ENCODE measurements at regions not wholly inside any gene's neighbourhood (a gene's known extent, or its start where the extent isn't known, plus 50 kb on each side); places are given as distances from the start of the nearest gene placed in this dataset.

DNA sequence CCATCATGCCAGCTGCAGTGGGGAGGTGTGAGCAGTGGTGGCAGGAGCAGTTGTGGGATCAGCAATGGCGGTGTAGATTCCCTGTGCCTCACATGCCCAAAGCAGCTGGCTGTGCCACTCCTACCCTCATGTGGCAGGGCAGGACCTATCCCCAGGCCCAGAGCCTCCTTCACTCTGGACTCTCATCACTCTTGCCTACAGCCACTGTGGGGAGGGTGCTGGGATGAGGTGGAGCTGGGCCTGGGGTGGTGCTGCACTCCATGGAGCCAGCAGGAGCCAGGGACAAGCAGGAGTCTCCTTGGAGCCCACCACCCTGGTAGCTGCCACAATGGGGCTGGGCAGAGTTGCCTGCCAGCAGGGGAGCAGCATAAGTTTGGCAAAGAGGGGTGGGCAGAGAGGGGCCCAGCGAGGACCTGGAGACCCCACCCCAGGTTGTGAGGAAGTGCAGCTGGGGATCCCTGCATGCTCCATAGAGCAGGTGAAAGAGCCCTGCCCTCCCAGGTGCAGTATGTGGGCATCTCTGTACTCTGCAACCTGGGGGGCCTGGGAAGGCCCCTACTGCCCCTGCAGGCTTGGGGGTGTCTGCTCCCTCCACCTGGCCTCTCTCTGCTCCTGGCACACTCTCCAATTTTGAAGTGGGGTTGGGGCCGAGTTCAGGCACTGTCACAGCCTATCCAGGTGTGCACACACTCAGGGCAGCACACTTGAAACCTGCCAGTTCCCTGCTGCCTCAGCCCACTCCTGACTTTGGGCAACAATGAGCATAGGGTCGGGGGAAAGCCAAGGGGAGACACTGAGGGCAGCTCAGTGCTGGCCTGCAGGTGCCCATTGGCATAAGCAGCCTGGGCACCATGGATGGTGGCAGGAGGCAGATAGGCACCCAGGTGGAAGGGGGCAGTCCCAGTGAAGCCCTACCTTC lies 74.0 kb upstream of the INTU start:
- DNase-seq (ENCODE audit: low read depth in 2 of 2), result no peak

DNA sequence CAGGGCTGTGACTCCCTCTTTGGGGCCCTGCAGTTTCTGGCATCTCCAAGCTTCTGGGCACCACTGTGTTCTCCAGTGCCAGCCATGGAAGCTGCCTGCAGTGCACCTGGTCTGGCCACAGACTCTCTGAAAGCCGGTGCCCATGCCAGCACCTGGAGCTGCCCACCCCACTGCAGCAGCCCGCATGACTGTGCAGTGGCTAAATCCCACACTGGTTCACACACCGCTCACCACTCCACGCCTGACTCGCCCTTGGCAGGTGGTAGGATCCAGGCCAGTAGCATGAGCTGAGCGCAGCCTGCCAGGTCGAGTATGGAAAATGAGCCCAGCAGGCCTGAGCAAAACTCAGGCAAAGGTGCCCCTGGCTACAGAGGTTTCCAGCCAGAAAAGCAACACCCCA lies 72.8 kb upstream of the INTU start:
- DNase-seq (ENCODE audit: low read depth in 2 of 2), result no peak

DNA sequence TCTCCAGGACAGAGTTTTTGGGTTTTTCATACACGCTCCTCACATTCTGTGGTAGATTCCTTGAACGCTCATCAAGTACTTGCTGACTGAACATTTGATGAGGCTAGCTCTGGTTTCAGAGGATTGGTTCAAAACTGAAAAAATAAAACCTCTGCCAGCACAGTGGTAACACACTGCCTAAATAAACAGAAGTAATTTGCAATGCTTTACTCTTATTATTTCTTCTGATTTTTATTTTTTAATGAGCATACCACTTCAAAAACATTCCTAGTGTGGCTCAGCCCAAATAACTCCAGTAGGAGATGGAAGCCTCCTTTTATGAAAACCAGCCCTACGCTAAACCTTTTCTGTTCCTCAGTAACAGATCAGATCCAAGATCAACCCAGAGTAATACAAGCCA lies 72.0 kb upstream of the INTU start:
- DNase-seq (ENCODE audit: low read depth in 2 of 2), result no peak

DNA sequence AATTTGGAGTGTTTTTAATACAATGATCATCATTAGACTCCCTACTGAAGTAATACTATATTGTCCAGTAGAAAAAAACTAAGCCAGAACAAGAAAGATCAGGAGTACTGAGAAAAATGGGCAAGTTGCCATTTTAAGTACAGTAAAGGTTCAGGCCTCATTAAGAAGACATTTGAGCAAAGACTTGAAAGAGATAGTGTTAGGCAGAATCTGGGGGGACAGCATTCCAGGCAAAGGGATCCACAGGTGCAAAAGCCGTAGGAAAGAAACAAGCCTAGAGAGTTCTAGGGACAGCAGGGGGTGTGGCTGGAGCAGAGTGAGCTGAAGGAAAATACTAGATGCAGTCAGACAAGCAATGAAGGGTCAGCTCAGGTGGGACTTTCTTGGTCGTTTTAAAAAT lies 58.1 kb upstream of the INTU start:
- DNase-seq (ENCODE audit: low read depth in 2 of 2), result no peak

DNA sequence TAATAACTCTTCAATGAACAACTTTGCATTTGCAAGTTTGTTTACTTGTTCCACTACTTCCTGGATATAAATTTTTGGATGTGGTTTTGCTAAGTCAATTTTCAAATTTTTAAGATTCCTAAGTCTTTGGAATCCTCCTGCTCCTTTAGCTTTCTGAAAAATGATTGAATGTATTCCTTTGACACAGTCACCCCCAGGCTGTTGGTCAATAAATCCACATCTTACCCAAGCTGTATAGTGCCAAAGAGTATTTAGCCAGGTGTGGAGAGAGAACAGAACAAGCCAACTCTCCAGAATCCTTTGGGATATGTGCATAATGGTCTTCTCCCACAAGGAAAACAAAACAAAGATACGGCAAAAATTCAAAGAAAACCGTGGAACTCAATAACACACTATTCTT lies 56.9 kb upstream of the INTU start:
- no peak for DNase-seq (ENCODE audit: low read depth in 2 of 2)

DNA sequence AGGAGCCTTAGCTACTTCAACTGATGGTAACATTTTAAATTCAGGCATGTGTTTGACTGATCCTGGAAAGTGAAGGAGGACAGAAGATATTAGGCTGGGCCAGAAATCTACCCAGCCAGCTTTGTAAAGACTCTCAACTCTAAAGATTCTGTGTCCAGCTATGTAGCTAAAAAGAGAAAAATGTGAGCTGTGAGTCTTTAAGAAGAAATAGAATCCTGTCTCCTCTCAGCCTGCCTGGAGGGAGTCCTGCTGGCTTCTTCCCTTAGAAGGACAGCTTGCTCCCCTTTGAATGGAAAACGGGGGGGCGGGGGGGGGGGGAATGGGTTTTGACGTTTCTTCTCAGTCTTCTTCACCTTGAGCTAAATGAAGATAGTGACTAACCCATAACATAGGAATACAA lies 54.3 kb upstream of the INTU start:
- no peak for DNase-seq (ENCODE audit: low read depth in 2 of 2)

DNA sequence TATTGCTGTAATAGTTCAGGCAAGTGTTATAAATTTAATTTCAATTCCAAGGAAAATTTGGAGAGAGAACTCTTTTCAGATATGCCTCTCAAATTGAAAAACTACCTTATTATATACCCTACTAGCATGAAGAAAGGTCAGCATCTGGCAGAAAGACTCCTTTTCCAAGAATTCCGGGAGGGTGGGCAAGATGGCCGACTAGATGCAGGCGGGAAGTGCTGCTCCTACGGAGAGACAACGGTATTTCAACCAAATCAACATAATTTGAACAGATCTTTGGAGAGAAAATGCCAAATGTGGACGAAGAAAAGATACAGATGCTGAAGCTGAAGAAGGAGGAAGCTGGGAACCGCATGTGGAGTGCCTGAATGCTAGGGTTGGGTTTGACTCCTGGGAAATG lies 53.8 kb upstream of the INTU start:
- DNase-seq (ENCODE audit: low read depth in 2 of 2), result no peak

DNA sequence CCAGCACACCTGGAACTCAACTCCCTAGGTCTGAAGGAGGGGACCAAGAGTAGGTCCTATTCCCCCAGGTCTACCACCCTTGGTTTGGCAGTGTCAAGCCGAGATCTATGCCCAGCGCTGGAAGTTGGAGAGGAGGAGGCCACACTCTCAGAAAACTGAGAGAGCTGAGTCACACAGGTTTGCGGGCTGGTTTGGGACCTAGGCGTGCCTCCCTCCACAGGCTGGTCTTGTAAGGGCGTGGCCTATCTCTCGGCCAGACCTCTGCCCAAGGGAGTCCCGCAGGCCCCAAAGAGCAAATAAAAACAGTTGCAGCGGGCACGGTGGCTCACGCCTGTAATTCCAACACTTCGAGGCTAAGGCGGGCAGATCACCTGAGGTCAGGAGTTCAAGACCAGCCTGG lies 52.9 kb upstream of the INTU start:
- no peak for DNase-seq (ENCODE audit: low read depth in 2 of 2)

DNA sequence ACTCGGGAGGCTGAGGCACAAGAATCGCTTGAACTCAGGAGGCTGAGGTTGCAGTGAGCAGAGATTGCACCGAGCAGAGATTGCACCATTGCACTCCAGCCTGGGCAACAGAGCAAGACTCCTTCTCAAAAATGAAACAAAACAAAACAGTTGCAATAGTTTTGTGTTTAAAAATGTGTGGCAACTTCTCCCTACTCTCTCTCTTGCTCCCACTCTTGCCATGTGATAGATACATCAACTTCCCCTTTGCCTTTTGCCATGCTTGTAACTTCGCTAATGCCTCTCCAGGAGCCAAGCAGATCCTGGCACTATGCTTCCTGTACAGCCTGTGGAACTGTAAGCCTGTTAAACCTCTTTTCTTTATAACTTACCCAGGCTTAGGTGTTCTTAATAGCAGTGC lies 52.5 kb upstream of the INTU start:
- no peak for DNase-seq (ENCODE audit: low read depth in 2 of 2)

DNA sequence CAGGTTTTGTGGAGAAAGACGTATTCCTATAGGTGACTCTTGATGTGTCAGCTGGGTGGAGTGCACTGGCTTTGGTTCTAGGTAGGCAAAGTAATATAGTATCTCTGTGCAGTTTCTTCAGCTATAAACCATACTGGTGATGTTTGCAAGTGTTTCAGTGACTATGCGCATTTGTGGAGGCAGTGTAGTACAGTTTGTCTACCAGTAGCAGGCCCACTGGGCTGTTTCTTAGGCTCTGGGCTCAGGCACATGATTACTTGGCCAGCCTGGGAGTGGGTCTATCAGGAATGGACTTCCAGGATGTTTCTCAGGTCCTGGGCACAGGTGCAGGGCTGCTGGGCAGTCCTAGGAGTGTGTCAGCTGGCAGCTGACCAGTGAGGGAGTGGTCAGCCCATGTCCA lies 51.9 kb upstream of the INTU start:
- no peak for DNase-seq (ENCODE audit: low read depth in 2 of 2)

Data from dermis microvascular lymphatic vessel endothelial cell (primary cell).